GM12864 (cell line): ENCODE measurements at regions not wholly inside any gene's neighbourhood (a gene's known extent, or its start where the extent isn't known, plus 50 kb on each side); places are given as distances from the start of the nearest gene placed in this dataset.

ENCODE experiments used
- DNase-seq: peaks from one replicate; pipeline ENCODE4 v3.0.0-alpha.2; 2011; ENCODE audit warnings: low read depth
- H3K4me3 ChIP-seq: 2 replicates; pipeline ENCODE4 v1.5.1; 2011; ENCODE audit warnings: mild to moderate bottlenecking, low read depth, low read length, control low read depth
- CTCF ChIP-seq: IDR thresholded peaks from 2 replicates; pipeline ENCODE4 v1.5.1; 2011; ENCODE audit warnings: low read depth, mild to moderate bottlenecking, moderate library complexity, low read length, control low read depth, inconsistent platforms; ENCODE audit errors: missing control alignments

DNA sequence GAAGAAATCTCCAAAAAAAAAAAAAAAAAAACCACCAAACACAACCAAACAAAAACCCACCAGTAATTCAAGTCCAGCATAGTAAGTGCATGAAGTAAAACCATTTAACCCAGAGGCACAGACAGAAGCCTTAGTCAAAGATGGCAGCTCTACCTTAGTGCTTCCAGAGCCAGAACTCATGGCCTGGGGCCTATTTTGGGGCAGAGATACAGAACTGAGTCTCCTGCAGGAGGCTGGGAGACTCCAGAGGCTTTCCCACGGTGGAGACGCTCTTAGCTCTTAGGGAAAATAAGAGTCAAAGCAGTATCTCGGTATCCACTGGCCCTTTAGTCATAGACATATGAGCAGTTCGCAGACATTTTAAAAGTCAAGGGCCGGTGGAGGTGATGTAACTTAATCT lies 129.5 kb downstream of the GPX5 start:
- no peak for DNase-seq

GRCh38 chr6:28656715-28657114 lies 131.0 kb downstream of the GPX5 start:
- DNase-seq, result no peak
- TF ChIP-seq CTCF, result no peak
- no peak overlapping the region for H3K4me3 ChIP-seq

More for the DNA sequence above, 129.5 kb downstream of the GPX5 start:
- no peak overlapping the region for H3K4me3 ChIP-seq
- TF ChIP-seq CTCF, result no peak

GRCh38 chr6:28657381-28657768 lies 131.7 kb downstream of the GPX5 start:
- peak overlapping the region; percentile 40 for H3K4me3 ChIP-seq
- no peak for DNase-seq
- no peak for TF ChIP-seq CTCF

GRCh38 chr6:28657769-28658465 lies 132.2 kb downstream of the GPX5 start:
- peak overlapping the region; percentile 44; the same call in 1 of the 2 replicates for H3K4me3 ChIP-seq
- no peak for TF ChIP-seq CTCF
- no peak for DNase-seq

DNA sequence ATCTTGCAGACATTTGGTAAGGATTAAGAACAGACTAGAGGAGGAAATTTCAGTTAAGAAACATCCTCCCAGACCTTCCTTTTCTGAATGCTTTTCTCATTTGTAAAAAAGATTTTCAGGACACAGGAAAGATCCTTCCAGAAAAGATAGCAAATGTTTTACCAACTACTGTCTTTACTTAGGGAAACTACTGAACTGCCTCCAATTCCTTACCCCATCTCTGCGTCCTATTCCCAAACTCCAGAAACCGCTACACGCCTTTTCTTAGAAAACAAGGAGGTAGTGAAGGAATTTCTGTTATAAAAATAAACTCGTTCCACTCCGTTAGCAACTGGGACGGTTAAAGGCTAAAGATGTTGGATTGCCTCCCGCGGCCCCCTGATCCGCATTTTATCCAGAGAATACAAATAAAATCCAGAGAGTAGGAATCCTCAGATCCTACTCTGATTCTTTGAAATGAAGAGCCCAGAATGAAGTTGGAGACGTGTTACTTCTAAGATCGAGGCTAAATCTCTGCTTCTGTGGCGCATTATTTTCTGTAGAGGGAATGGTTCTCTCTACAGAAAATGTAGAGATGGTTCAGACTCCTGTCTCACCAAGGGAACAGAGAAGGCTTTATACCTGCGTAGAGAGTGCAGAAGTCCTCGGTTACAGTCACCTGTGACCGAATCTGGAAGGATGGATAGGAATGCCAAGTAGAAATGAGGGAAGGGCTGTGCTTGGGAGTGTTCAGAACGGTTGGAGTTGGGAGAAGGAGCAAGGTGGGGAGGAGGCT lies 133.0 kb downstream of the GPX5 start:
- H3K4me3 ChIP-seq, result peak overlapping the region; percentile 44
- no peak for TF ChIP-seq CTCF

DNA sequence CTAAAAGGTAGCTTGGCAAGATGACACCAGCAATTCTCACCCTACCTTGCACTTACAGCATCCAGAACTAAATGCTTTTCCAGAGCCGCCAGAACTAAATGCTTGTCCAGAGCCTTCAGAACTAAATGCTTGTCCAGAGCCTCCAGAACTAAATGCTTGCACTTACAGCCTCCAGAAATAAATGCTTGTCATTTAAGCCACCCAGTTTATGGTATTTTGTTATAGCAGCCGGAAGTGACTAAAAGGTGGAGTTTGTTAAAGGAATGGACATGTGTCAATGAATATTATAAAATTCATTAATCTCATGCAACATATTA lies 133.5 kb downstream of the GPX5 start:
- peak overlapping the region; percentile 44; the same call in 1 of the 2 replicates for H3K4me3 ChIP-seq
- TF ChIP-seq CTCF, result no peak
- DNase-seq, result no peak

More for the DNA sequence above, 133.0 kb downstream of the GPX5 start:
- no peak for DNase-seq

DNA sequence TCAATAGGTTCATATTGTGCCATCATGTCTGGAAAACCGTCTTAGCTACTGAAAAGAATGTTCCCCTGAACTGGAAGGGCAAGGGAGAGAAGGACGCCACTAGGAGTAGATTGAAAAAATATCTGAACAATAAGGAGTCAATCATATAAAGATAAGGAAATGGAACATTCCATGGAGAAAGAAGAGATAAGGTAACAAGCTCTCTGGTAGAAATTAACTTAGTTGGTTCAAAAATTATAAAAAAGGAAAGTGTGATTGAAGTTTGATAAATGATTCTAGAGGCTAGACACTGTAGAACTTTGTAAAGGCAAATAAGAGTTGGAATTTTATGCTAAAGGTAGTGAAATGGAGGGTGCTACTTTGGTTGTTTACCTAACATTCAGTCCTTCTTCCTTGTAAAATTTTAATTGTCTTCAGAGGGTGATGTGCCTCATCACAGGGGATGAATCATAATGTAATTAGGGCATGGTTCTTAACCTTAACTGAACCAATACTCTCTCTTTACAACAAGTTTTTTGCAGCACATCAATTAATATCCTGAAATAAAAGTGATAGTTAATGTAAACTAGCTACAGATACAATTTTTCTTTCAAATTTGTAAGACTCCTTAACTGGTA lies 135.5 kb downstream of the GPX5 start:
- DNase-seq, result no peak
- H3K4me3 ChIP-seq, result no peak overlapping the region
- no peak for TF ChIP-seq CTCF
